Amniotic stem cell (primary cell): ENCODE measurements at regions not wholly inside any gene's neighbourhood (a gene's known extent, or its start where the extent isn't known, plus 50 kb on each side); places are given as distances from the start of the nearest gene placed in this dataset.
"Not testable (repeated sequence)": the region's sequence is repeated elsewhere in the genome, so short reads cannot be mapped to it uniquely, and the experiment has no call there.

ENCODE experiments used
- DNase-seq: peaks from one replicate; lab custom pipeline; 2025; lab: John Stamatoyannopoulos, UW

DNA sequence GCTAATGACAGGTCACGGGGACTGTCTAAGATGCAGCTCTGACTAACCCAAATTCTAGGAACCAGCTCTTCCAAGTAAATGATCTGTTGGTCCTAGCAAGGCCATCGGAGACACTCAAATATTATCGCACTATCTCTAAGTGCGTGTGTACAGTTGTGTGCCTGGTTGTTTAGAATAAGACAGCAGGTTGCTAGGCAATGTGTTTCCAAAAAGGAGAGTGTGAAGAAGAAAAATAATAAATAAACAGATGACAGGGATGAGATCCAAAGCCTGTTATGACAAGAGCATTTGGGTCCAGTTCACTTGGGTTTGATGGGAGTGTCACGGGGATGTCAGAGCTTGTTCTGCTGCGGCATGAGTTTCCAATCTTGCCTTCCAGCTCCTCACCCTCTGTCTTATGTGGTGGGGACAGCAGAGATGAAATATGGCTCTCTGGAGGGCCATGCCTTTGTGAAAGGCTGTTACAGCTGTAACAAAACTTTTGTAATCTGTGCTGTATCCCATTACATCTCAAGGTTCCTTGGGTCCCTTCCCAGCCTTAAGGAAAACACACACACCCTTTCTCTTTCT, 127.5 kb upstream of the TNP1 start:
- no peak for DNase-seq

- no peak for DNase-seq
Measured at GRCh38 chr2:216985658-216986141, 125.8 kb upstream of the TNP1 start.

- DNase-seq, result no peak
Measured at GRCh38 chr2:216984937-216985336, 125.1 kb upstream of the TNP1 start.

GRCh38 chr2:216981951-216982350, 122.1 kb upstream of the TNP1 start:
- DNase-seq, result not testable (repeated sequence)

GRCh38 chr2:216980510-216980909, 120.6 kb upstream of the TNP1 start:
- DNase-seq, result not testable (repeated sequence)

DNA sequence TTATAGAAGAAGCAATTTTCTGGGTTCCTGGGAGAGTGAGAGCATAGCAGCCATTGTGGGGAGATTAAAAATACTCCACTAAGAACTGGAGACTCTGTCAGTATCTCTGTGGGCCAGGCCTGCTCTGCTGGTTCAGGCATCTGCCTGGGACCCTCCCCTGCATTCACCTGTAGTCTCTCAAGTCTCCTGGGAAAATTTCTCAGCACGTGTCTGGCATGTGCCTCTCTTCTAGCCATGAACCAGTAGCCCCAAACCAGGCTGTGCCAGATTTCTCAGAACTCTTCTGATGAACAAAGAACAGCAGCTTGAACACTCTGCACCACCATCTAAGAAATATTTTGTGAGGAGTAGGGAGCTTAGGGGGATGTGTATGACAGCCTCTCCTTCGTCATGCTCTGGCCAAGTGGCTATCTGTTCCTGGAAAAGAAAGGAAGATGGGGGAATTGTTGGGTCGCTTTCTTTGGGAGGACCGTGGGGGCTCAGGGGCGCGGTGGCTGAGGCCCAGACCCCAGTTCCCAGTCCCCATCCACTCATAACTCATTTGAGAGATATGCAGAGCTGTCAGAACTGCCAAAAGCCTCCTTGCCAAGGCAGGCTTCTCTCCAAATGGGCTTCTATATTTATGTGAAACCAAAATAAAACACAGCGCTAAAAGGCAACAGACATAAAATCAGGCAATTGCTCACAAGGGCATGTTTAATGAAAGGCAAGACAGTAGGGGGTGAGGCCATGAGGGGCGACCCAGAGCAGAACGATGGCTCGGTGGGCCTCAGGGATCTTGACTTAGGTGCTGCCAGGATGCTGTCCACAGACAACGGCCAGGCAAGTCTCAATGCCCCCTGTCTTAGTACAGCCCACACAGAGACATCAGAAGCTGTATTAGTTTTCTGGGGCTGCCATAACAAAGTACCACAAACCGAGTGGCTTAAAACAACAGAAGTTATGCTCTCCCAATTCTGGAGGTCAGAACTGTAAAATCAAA, 114.7 kb upstream of the TNP1 start:
- no peak for DNase-seq

GRCh38 chr2:216971593-216971992, 111.7 kb upstream of the TNP1 start:
- DNase-seq, result no peak

DNA sequence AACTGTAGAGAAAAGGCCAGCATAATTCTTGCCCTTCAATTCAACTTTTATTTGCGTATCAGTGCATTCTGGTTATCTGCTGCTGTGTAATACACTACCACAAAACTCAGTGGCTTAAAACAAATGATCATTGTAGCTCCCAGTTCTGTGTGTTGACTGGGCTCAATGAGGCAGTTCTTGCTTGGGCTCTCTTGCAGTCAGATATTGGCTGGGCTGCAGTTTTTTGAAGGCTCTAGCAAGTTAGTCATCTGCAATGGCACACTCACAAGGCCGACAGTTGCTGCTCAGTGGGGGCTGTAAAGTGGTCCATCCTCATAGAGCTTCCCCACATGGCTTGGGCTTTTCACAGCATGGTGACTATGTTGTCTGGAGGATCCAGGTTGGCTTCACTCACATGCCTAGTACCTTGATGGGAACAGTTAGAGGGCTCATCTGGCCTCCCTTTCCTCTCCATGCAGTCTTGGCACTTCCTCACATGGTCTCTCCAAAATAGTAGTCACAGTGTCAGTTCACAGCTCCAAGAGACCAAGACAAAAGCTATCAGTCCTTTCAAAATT, 110.6 kb upstream of the TNP1 start:
- DNase-seq, result no peak

GRCh38 chr2:216967889-216968288, 108.0 kb upstream of the TNP1 start:
- no peak for DNase-seq

GRCh38 chr2:216960671-216961268, 100.9 kb upstream of the TNP1 start:
- no peak for DNase-seq

DNA sequence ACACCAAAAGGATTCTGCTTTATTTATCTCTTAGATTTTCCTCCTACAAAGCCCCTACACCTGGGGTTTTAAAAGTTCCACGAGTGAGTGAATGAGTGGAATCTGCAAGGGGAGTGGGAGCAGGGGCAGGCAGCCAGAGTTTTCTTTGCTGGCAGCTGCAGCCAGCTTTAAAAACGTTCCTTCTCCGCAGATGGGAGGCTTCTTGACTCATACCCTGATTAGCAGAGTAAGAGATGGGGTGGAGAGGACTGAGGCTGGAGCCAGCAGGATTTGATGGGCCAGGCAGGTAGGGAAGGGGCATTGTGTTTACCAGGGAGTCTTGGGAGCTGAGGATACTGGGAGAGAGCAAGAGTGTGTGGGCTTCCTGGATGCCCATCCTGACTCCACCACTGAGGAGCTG, 99.6 kb upstream of the TNP1 start:
- no peak for DNase-seq

DNA sequence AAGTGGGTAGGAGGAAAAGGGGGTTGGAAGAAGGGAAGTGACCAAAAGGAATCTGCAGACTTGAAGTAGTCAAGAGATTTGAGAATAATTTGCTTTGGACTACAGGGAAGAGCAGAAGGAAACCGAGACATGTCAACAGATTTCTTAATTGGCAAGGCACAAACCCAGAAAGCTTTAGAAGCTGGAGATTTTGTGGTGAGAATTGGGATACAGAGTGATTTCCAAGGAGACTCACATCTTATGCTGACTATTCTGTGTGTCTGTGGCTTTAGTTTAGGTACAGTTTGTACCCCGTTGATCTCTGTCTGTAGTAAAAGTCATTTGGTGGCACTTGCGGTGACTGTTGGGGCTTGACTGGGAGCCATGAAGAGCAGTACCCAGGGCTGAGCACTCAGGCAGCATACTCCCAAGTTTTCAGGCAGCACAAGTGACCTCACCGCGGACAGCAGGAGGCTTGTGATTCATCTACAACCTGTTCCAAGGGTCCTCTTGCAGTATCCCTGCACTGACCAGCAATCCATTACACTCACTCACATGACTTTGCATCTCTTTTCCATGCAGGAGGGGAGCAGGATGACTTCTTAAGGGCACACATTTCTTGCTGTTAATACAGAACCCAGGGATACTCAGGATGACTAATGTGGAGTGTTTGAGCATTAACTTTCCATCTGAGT, 97.1 kb upstream of the TNP1 start:
- no peak for DNase-seq

GRCh38 chr2:216951171-216951570, 91.3 kb upstream of the TNP1 start:
- DNase-seq, result no peak

DNA sequence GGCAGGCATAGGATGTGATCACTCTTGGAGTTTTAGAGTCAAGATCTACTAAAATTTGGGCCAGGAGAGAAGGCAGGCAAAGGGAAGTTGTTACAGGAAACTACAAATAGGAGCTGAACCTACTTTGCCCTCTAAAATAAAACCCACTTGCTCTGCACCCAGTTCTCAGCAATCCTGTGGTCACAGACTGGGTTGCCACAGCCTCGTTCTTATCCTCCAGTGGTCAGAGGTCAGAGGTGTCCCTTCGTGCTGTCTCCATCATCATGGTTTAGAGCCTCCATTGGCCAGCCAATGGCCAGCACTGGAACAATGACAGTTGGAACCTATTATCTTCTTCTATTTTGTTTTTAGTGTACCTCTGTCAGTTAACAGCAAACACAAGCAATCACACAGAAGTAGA, 90.7 kb upstream of the TNP1 start:
- DNase-seq, result no peak

GRCh38 chr2:216949700-216950413, 90.0 kb upstream of the TNP1 start:
- no peak for DNase-seq

- no peak for DNase-seq
Measured at GRCh38 chr2:216947055-216947454, 87.2 kb upstream of the TNP1 start.

- no peak for DNase-seq
Measured at GRCh38 chr2:216944733-216945132, 84.9 kb upstream of the TNP1 start.

DNA sequence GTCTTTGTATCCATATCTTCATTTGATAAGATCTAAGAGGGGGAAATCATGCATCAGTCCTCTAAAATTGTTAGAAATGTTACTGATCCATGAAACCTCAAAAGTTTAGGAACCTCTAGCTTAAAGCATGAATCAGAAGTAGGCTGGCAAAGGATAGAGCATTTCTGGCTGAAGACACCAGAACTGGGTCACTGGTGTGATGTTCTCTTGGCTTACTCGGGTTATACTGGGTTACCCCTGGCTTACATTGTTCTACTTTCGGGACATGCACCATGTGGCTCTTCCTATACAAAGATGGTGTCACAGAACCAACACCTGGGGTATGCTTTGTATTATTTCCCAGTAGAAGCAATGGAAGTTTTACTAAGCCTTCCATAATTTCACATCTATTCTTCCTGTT, 83.2 kb upstream of the TNP1 start:
- no peak for DNase-seq

GRCh38 chr2:216942465-216942864, 82.6 kb upstream of the TNP1 start:
- DNase-seq, result no peak

GRCh38 chr2:216942016-216942415, 82.2 kb upstream of the TNP1 start:
- no peak for DNase-seq

GRCh38 chr2:216936954-216937357, 77.1 kb upstream of the TNP1 start:
- DNase-seq, result no peak
